NCI-H2227 (cell line): ENCODE measurements at regions not wholly inside any gene's neighbourhood (a gene's known extent, or its start where the extent isn't known, plus 50 kb on each side); places are given as distances from the start of the nearest gene placed in this dataset.
A peak's percentile ranks its signal among the peaks of the same experiment; 100 is the strongest.

Experiments
- DNase-seq: peaks from one replicate; lab custom pipeline; 2025; ENCODE audit not compliant: unreplicated experiment; lab: John Stamatoyannopoulos, UW

GRCh38 chr12:126051611-126052107, 986.4 kb downstream of the AACS start:
- no peak for DNase-seq

- DNase-seq, result no peak
Observed at GRCh38 chr12:126055521-126055920, 990.3 kb downstream of the AACS start.

- DNase-seq, result no peak
Observed at GRCh38 chr12:126061777-126062176, 996.5 kb downstream of the AACS start.

- no peak for DNase-seq
Observed at GRCh38 chr12:126064028-126064427, 998.8 kb downstream of the AACS start.

GRCh38 chr12:126067626-126068329, 1002.5 kb downstream of the AACS start:
- no peak for DNase-seq

GRCh38 chr12:126069549-126070165, 1004.4 kb downstream of the AACS start:
- peak; percentile 1 for DNase-seq

GRCh38 chr12:126076515-126076914, 1011.3 kb downstream of the AACS start:
- DNase-seq, result no peak

- no peak for DNase-seq
Observed at GRCh38 chr12:126083926-126084325, 1018.7 kb downstream of the AACS start.

- DNase-seq, result no peak
Observed at GRCh38 chr12:126084480-126084879, 1019.2 kb downstream of the AACS start.

- no peak for DNase-seq
Observed at GRCh38 chr12:126086242-126086641, 1021.0 kb downstream of the AACS start.

- no peak for DNase-seq
Observed at GRCh38 chr12:126087692-126088091, 1022.5 kb downstream of the AACS start.

- no peak for DNase-seq
Observed at GRCh38 chr12:126093908-126094307, 1028.7 kb downstream of the AACS start.

GRCh38 chr12:126095748-126096510, 1030.7 kb downstream of the AACS start:
- DNase-seq, result no peak

GRCh38 chr12:126106706-126107105, 1041.5 kb downstream of the AACS start:
- DNase-seq, result no peak

GRCh38 chr12:126107659-126108058, 1042.4 kb downstream of the AACS start:
- no peak for DNase-seq

- DNase-seq, result no peak
Observed at GRCh38 chr12:126108247-126108646, 1043.0 kb downstream of the AACS start.

GRCh38 chr12:126112141-126112540, 1046.9 kb downstream of the AACS start:
- DNase-seq, result no peak

GRCh38 chr12:126112849-126113248, 1047.6 kb downstream of the AACS start:
- no peak for DNase-seq

- no peak for DNase-seq
Observed at GRCh38 chr12:126114441-126114840, 1049.2 kb downstream of the AACS start.

GRCh38 chr12:126117502-126117901, 1052.3 kb downstream of the AACS start:
- DNase-seq, result no peak

- DNase-seq, result no peak
Observed at GRCh38 chr12:126139355-126139754, 1074.1 kb downstream of the AACS start.

GRCh38 chr12:126144603-126145002, 1079.4 kb downstream of the AACS start:
- DNase-seq, result no peak
